ENCODE measurements at regions not wholly inside any gene's neighbourhood (a gene's known extent, or its start where the extent isn't known, plus 50 kb on each side); places are given as distances from the start of the nearest gene placed in this dataset.
"Not testable (repeated sequence)": the region's sequence is repeated elsewhere in the genome, so short reads cannot be mapped to it uniquely, and the experiment has no call there.

GRCh38 chr3:191889106-191889505 is 428.1 kb downstream of the PYDC2 start:
- H3K9me3 ChIP-seq (ENCODE audit: control insufficient read depth in 2 of 2, insufficient read depth in 1 of 2, low read length in 1 of 2), result no peaks in the 10 kb centered on the region
- H3K36me3 ChIP-seq (ENCODE audit: control insufficient read depth in 2 of 2, insufficient read depth in 2 of 2, low read length in 1 of 2), result no peaks in the 10 kb centered on the region
- no peak for DNase-seq (ENCODE audit: low read depth in 6 of 9, low spot score in 9 of 9)
- no peak overlapping the region for H3K4me3 ChIP-seq (ENCODE audit: low read length in 2 of 2)
- H3K4me1 ChIP-seq (ENCODE audit: control insufficient read depth in 2 of 2, insufficient read depth in 2 of 2, low read length in 2 of 2), result no peaks in the 10 kb centered on the region
- H3K27ac ChIP-seq (ENCODE audit: low read depth in 1 of 2, low read length in 1 of 2), result no peak overlapping the region
- no peaks in the 10 kb centered on the region for H3K27me3 ChIP-seq (ENCODE audit: control insufficient read depth in 2 of 2, insufficient read depth in 1 of 2, low read length in 1 of 2)
- 82% methylated on average over 5 of the region's 5 CpGs for WGBS

- Histone ChIP-seq H3K36me3 (ENCODE audit: control insufficient read depth in 2 of 2, insufficient read depth in 2 of 2, low read length in 1 of 2) (no peaks in the 10 kb centered on the region), H3K4me3 (ENCODE audit: low read length in 2 of 2) (no peak overlapping the region), H3K27me3 (ENCODE audit: control insufficient read depth in 2 of 2, insufficient read depth in 1 of 2, low read length in 1 of 2) (no peaks in the 10 kb centered on the region), H3K4me1 (ENCODE audit: control insufficient read depth in 2 of 2, insufficient read depth in 2 of 2, low read length in 2 of 2) (no peaks in the 10 kb centered on the region), H3K9me3 (ENCODE audit: control insufficient read depth in 2 of 2, insufficient read depth in 1 of 2, low read length in 1 of 2) (no peaks in the 10 kb centered on the region), H3K27ac (ENCODE audit: low read depth in 1 of 2, low read length in 1 of 2) (no peak overlapping the region)
- no peak for DNase-seq (ENCODE audit: low read depth in 6 of 9, low spot score in 9 of 9)
- WGBS, result 86% methylated on average over 1 of the region's 1 CpG
These were observed 428.8 kb downstream of the PYDC2 start for GRCh38 chr3:191889756-191890155.

- no peak for DNase-seq (ENCODE audit: low read depth in 6 of 9, low spot score in 9 of 9)
- no peaks in the 10 kb centered on the region for H3K36me3 ChIP-seq (ENCODE audit: control insufficient read depth in 2 of 2, insufficient read depth in 2 of 2, low read length in 1 of 2)
- H3K4me1 ChIP-seq (ENCODE audit: control insufficient read depth in 2 of 2, insufficient read depth in 2 of 2, low read length in 2 of 2), result no peaks in the 10 kb centered on the region
- no peak overlapping the region for H3K27ac ChIP-seq (ENCODE audit: low read depth in 1 of 2, low read length in 1 of 2)
- no peaks in the 10 kb centered on the region for H3K9me3 ChIP-seq (ENCODE audit: control insufficient read depth in 2 of 2, insufficient read depth in 1 of 2, low read length in 1 of 2)
- no peak overlapping the region for H3K4me3 ChIP-seq (ENCODE audit: low read length in 2 of 2)
- no peaks in the 10 kb centered on the region for H3K27me3 ChIP-seq (ENCODE audit: control insufficient read depth in 2 of 2, insufficient read depth in 1 of 2, low read length in 1 of 2)
- 81% methylated on average over 1 of the region's 1 CpG for WGBS
These were observed 433.4 kb downstream of the PYDC2 start for GRCh38 chr3:191894406-191894805.

GRCh38 chr3:191901741-191902140 is 440.8 kb downstream of the PYDC2 start:
- H3K9me3 ChIP-seq (ENCODE audit: control insufficient read depth in 2 of 2, insufficient read depth in 1 of 2, low read length in 1 of 2), result no peaks in the 10 kb centered on the region
- no peak overlapping the region for H3K4me3 ChIP-seq (ENCODE audit: low read length in 2 of 2)
- DNase-seq (ENCODE audit: low read depth in 6 of 9, low spot score in 9 of 9), result no peak
- H3K36me3 ChIP-seq (ENCODE audit: control insufficient read depth in 2 of 2, insufficient read depth in 2 of 2, low read length in 1 of 2), result no peaks in the 10 kb centered on the region
- no peak overlapping the region for H3K27ac ChIP-seq (ENCODE audit: low read depth in 1 of 2, low read length in 1 of 2)
- H3K27me3 ChIP-seq (ENCODE audit: control insufficient read depth in 2 of 2, insufficient read depth in 1 of 2, low read length in 1 of 2), result no peaks in the 10 kb centered on the region
- H3K4me1 ChIP-seq (ENCODE audit: control insufficient read depth in 2 of 2, insufficient read depth in 2 of 2, low read length in 2 of 2), result no peaks in the 10 kb centered on the region
- 92% methylated on average over 2 of the region's 2 CpGs for WGBS

- no peak overlapping the region for H3K27ac ChIP-seq (ENCODE audit: low read depth in 1 of 2, low read length in 1 of 2)
- H3K4me1 ChIP-seq (ENCODE audit: control insufficient read depth in 2 of 2, insufficient read depth in 2 of 2, low read length in 2 of 2), result no peaks in the 10 kb centered on the region
- DNase-seq (ENCODE audit: low read depth in 6 of 9, low spot score in 9 of 9), result no peak
- H3K27me3 ChIP-seq (ENCODE audit: control insufficient read depth in 2 of 2, insufficient read depth in 1 of 2, low read length in 1 of 2), result no peaks in the 10 kb centered on the region
- H3K36me3 ChIP-seq (ENCODE audit: control insufficient read depth in 2 of 2, insufficient read depth in 2 of 2, low read length in 1 of 2), result no peaks in the 10 kb centered on the region
- peaks cover 0 to 3% of the 10 kb centered on the region in 2 donors for H3K9me3 ChIP-seq (ENCODE audit: control insufficient read depth in 2 of 2, insufficient read depth in 1 of 2, low read length in 1 of 2)
- no peak overlapping the region for H3K4me3 ChIP-seq (ENCODE audit: low read length in 2 of 2)
- 93% methylated on average over 11 of the region's 11 CpGs for WGBS
These were observed 451.7 kb downstream of the PYDC2 start for GRCh38 chr3:191912616-191913204.

- Histone ChIP-seq H3K27me3 (ENCODE audit: control insufficient read depth in 2 of 2, insufficient read depth in 1 of 2, low read length in 1 of 2) (no peaks in the 10 kb centered on the region), H3K4me1 (ENCODE audit: control insufficient read depth in 2 of 2, insufficient read depth in 2 of 2, low read length in 2 of 2) (no peaks in the 10 kb centered on the region), H3K9me3 (ENCODE audit: control insufficient read depth in 2 of 2, insufficient read depth in 1 of 2, low read length in 1 of 2) (peaks cover 0 to 3% of the 10 kb centered on the region in 2 donors), H3K27ac (ENCODE audit: low read depth in 1 of 2, low read length in 1 of 2) (no peak overlapping the region), H3K36me3 (ENCODE audit: control insufficient read depth in 2 of 2, insufficient read depth in 2 of 2, low read length in 1 of 2) (no peaks in the 10 kb centered on the region), H3K4me3 (ENCODE audit: low read length in 2 of 2) (no peak overlapping the region)
- DNase-seq (ENCODE audit: low read depth in 6 of 9, low spot score in 9 of 9), result no peak
- 88% methylated on average over 2 of the region's 2 CpGs for WGBS
These were observed 454.7 kb downstream of the PYDC2 start for GRCh38 chr3:191915712-191916111.

- Histone ChIP-seq H3K9me3 (ENCODE audit: control insufficient read depth in 2 of 2, insufficient read depth in 1 of 2, low read length in 1 of 2) (peaks cover 0 to 6% of the 10 kb centered on the region in 2 donors), H3K36me3 (ENCODE audit: control insufficient read depth in 2 of 2, insufficient read depth in 2 of 2, low read length in 1 of 2) (no peaks in the 10 kb centered on the region), H3K4me3 (ENCODE audit: low read length in 2 of 2) (no peak overlapping the region), H3K27me3 (ENCODE audit: control insufficient read depth in 2 of 2, insufficient read depth in 1 of 2, low read length in 1 of 2) (no peaks in the 10 kb centered on the region), H3K27ac (ENCODE audit: low read depth in 1 of 2, low read length in 1 of 2) (no peak overlapping the region), H3K4me1 (ENCODE audit: control insufficient read depth in 2 of 2, insufficient read depth in 2 of 2, low read length in 2 of 2) (no peaks in the 10 kb centered on the region)
- WGBS, result 93% methylated on average over 3 of the region's 3 CpGs
- no peak for DNase-seq (ENCODE audit: low read depth in 6 of 9, low spot score in 9 of 9)
These were observed 458.6 kb downstream of the PYDC2 start for GRCh38 chr3:191919491-191920026.

DNA sequence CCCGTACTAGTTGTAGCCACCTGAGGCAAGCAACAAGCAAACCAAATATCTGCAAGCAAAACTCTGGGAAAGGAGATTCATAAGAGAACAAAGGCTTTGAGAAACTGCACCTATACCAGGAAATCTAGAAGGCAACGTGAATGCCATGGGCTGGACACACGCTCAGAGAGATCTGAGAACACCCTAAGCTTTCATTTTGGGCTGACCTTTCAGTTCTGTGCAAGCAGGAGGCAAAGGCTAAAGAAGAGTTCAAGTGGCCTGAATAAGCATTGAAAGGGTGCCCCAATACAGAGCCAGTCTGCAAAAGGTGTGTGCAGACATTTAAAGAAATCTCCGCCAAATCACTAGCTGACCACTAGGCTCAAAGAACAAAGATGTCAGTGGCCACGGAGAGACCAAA is 461.6 kb downstream of the PYDC2 start:
- no peak overlapping the region for H3K27ac ChIP-seq (ENCODE audit: low read depth in 1 of 2, low read length in 1 of 2)
- H3K4me1 ChIP-seq (ENCODE audit: control insufficient read depth in 2 of 2, insufficient read depth in 2 of 2, low read length in 2 of 2), result no peaks in the 10 kb centered on the region
- WGBS, result 90% methylated on average over 5 of the region's 5 CpGs
- no peaks in the 10 kb centered on the region for H3K27me3 ChIP-seq (ENCODE audit: control insufficient read depth in 2 of 2, insufficient read depth in 1 of 2, low read length in 1 of 2)
- no peak overlapping the region for H3K4me3 ChIP-seq (ENCODE audit: low read length in 2 of 2)
- DNase-seq (ENCODE audit: low read depth in 6 of 9, low spot score in 9 of 9), result no peak
- H3K36me3 ChIP-seq (ENCODE audit: control insufficient read depth in 2 of 2, insufficient read depth in 2 of 2, low read length in 1 of 2), result no peaks in the 10 kb centered on the region
- peaks cover 0 to 3% of the 10 kb centered on the region in 2 donors for H3K9me3 ChIP-seq (ENCODE audit: control insufficient read depth in 2 of 2, insufficient read depth in 1 of 2, low read length in 1 of 2)

DNA sequence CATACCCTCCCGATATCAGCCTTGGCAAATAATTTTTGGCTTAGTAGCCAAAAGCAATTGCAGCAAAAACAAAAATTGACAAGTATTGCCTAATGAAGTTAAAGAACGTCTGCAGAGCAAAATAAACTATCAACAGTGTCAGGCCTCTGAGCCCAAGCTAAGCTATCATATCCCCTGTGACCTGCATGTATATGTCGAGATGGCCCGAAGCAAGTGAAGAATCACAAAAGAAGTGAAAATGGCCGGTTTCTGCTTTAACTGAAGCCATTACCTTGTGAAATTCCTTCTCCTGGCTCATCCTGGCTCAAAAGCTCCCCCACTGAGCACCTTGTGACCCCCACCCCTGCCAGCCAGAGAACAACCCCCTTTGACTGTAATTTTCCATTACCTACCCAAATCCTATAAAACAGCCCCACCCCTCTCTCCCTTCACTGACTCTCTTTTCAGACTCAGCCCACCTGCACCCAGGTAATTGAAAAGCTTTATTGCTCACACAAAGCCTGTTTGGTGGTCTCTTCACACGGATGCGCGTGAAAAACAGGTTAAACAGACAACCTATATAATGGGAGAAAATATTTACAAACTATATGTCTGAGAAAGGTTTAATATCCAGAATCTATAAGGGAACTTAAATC is 466.3 kb downstream of the PYDC2 start:
- WGBS, result 83% methylated on average over 8 of the region's 8 CpGs
- not testable (repeated sequence) for H3K4me1 ChIP-seq (ENCODE audit: control insufficient read depth in 2 of 2, insufficient read depth in 2 of 2, low read length in 2 of 2); H3K36me3 ChIP-seq (ENCODE audit: control insufficient read depth in 2 of 2, insufficient read depth in 2 of 2, low read length in 1 of 2); H3K9me3 ChIP-seq (ENCODE audit: control insufficient read depth in 2 of 2, insufficient read depth in 1 of 2, low read length in 1 of 2); H3K27me3 ChIP-seq (ENCODE audit: control insufficient read depth in 2 of 2, insufficient read depth in 1 of 2, low read length in 1 of 2); H3K27ac ChIP-seq (ENCODE audit: low read depth in 1 of 2, low read length in 1 of 2); H3K4me3 ChIP-seq (ENCODE audit: low read length in 2 of 2); DNase-seq (ENCODE audit: low read depth in 6 of 9, low spot score in 9 of 9)

All from thymus (tissue), 11 donors.